GM23338 (cell line): ENCODE measurements at regions not wholly inside any gene's neighbourhood (a gene's known extent, or its start where the extent isn't known, plus 50 kb on each side); places are given as distances from the start of the nearest gene placed in this dataset.

ENCODE experiments used
- ATAC-seq: fragments of 200-7000 bp; cut with Tn5 transposase; 3 replicates; pipeline ENCODE4 v1.9.1; 2020
- DNase-seq: peaks from one replicate; pipeline ENCODE4 v3.0.0-alpha.2; 2015; ENCODE audit warnings: low spot score
- H2AFZ ChIP-seq: fragments of 200-600 bp; sonication (generic); 2 replicates; pipeline ENCODE4 v1.8.0; 2016; ENCODE audit warnings: antibody characterized with exemption, mild to moderate bottlenecking, moderate library complexity
- H3F3A ChIP-seq: fragments of 200-600 bp; sonication (generic); replicated peaks from 2 replicates; pipeline ENCODE4 v1.8.0; 2017; ENCODE audit warnings: antibody characterized with exemption, mixed run types, low read depth
- H3K27ac ChIP-seq: fragments of 200-600 bp; sonication (generic); 2 replicates; pipeline ENCODE4 v1.6.1; 2016; ENCODE audit warnings: low read depth
- H3K27me3 ChIP-seq: fragments of 200-600 bp; sonication (generic); 2 replicates; pipeline ENCODE4 v1.8.0; 2016; ENCODE audit warnings: mild to moderate bottlenecking, mixed run types, moderate library complexity; ENCODE audit not compliant: insufficient read depth
- H3K36me3 ChIP-seq: fragments of 200-600 bp; sonication (generic); 2 replicates; pipeline ENCODE4 v1.8.0; 2016; ENCODE audit warnings: mild to moderate bottlenecking; ENCODE audit not compliant: insufficient read depth
- H3K4me1 ChIP-seq: fragments of 200-600 bp; sonication (generic); 2 replicates; pipeline ENCODE4 v1.8.0; 2016; ENCODE audit warnings: mild to moderate bottlenecking, moderate library complexity; ENCODE audit not compliant: insufficient read depth
- H3K4me2 ChIP-seq: fragments of 200-600 bp; sonication (generic); 2 replicates; pipeline ENCODE4 v1.7.1; 2017; ENCODE audit warnings: mixed run types
- H3K4me3 ChIP-seq: fragments of 200-600 bp; sonication (generic); 2 replicates; pipeline ENCODE4 v1.6.1; 2016; ENCODE audit warnings: mixed run types
- H3K79me2 ChIP-seq: fragments of 200-600 bp; sonication (generic); replicated peaks from 2 replicates; pipeline ENCODE4 v1.8.0; 2017; ENCODE audit warnings: mild to moderate bottlenecking; ENCODE audit not compliant: insufficient read depth
- H3K9me2 ChIP-seq: fragments of 200-600 bp; sonication (generic); 2 replicates; pipeline ENCODE4 v1.8.0; 2017; ENCODE audit not compliant: insufficient read depth
- H4K20me1 ChIP-seq: fragments of 200-600 bp; sonication (generic); replicated peaks from 2 replicates; pipeline ENCODE4 v1.8.0; 2017; ENCODE audit warnings: mild to moderate bottlenecking; ENCODE audit not compliant: insufficient read depth
- H3K27ac Mint-ChIP-seq: 2 replicates; pipeline ENCODE4 v1.8.0; 2020; ENCODE audit warnings: inconsistent platforms, mild to moderate bottlenecking, moderate library complexity, mixed read lengths
- H3K27me3 Mint-ChIP-seq: 3 replicates; pipeline ENCODE4 v1.8.0; 2022; ENCODE audit warnings: low read depth, mild to moderate bottlenecking, moderate library complexity, mixed read lengths, inconsistent platforms; ENCODE audit not compliant: insufficient read depth, poor library complexity
- H3K36me3 Mint-ChIP-seq: 3 replicates; pipeline ENCODE4 v1.8.0; 2021; ENCODE audit warnings: low read depth, mild to moderate bottlenecking, inconsistent platforms, moderate library complexity, mixed read lengths
- H3K4me1 Mint-ChIP-seq: 3 replicates; pipeline ENCODE4 v1.8.0; 2020; ENCODE audit warnings: mild to moderate bottlenecking, inconsistent platforms, mixed read lengths
- H3K4me3 Mint-ChIP-seq: 3 replicates; pipeline ENCODE4 v1.8.0; 2021; ENCODE audit warnings: moderate library complexity, mild to moderate bottlenecking, inconsistent platforms, mixed read lengths
- H3K9me3 Mint-ChIP-seq: 3 replicates; pipeline ENCODE4 v1.8.0; 2020; ENCODE audit warnings: moderate library complexity, mild to moderate bottlenecking, inconsistent platforms, mixed read lengths
- CREB1 ChIP-seq: fragments of 250-450 bp; sonication (Bioruptor Pico); IDR thresholded peaks from 2 replicates; pipeline ENCODE4 v1.5.0; 2020; ENCODE audit warnings: low read depth, mild to moderate bottlenecking, moderate library complexity
- CTCF ChIP-seq, 2 experiments: fragments of 200-600 bp in 1 of 2; sonication (generic) in 1 of 2; conservative IDR thresholded peaks; 2 replicates each; pipeline versions ENCODE4 v1.5.1 to v1.6.1; 2016 to 2017; ENCODE audit warnings: antibody characterized with exemption in 2 of 2, low read depth in 2 of 2, mild to moderate bottlenecking in 2 of 2, moderate library complexity in 1 of 2
- NANOG ChIP-seq: IDR thresholded peaks from 2 replicates; pipeline ENCODE4 v1.6.1; 2016; ENCODE audit warnings: antibody characterized with exemption, borderline replicate concordance
- POLR2AphosphoS5 ChIP-seq: IDR thresholded peaks from 2 replicates; pipeline ENCODE4 v1.6.1; 2016; ENCODE audit warnings: antibody characterized with exemption, low read depth
- STAT1 ChIP-seq: IDR thresholded peaks from one replicate; pipeline ENCODE4 v1.6.1; 2016; ENCODE audit warnings: antibody characterized with exemption; ENCODE audit not compliant: unreplicated experiment
- ZNF114 ChIP-seq: fragments of 250-450 bp; sonication (Bioruptor Pico); IDR thresholded peaks from 2 replicates; pipeline ENCODE4 v1.5.0; 2020; ENCODE audit warnings: mild to moderate bottlenecking, moderate library complexity
- TF ChIP-seq, protein P1 (sequence below): IDR thresholded peaks from 2 replicates; pipeline ENCODE4 v1.6.1; 2016; ENCODE audit warnings: antibody characterized with exemption
- TF ChIP-seq, protein P2 (sequence below): fragments of 250-450 bp; sonication (Bioruptor Pico); IDR thresholded peaks from 2 replicates; pipeline ENCODE4 v1.5.0; 2020; ENCODE audit warnings: mild to moderate bottlenecking, moderate library complexity

DNA sequence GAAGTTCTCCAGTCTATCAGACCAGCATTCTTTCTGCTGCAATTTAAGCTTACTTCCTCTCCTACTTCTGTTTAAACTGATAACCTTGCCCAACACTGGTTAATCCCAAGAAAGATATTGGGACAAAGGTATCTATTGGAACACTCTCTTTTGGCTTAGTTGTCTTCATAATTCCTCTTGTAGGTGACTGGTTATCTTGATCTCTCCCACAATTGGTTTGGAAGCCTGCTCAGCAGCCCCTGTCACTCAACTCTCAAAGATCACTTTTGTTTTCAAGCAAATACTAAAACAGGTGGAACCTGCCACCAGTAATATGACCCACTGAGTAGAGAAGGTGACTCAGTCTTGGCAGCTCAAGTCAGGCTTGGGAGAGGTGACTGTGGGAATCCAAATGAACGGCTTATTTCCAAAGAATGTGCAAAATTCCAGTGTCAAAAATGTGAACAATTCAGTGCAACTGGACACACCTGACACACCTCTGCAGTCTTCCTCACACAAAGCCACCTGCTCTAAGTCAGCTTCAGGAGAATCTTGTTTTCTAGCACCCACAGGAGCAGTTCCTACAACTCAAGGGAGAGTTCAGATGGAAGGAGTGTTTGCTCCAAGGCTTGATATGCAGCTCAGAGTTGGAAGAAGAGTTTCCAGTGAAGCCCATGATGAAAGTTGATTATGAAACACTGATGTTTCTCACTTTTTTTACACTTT is 83.2 kb upstream of the SLC38A2 start (continued):
- TF ChIP-seq CTCF (conservative IDR thresholded peaks at IDR 0.05; ENCODE audit: low read depth in 2 of 2) = no peak
- TF ChIP-seq NANOG = no peak
- no peak for TF ChIP-seq POLR2AphosphoS5
- TF ChIP-seq ZNF114 (CRISPR knock-in tag) = no peak
- no peak for TF ChIP-seq CREB1
- TF ChIP-seq, protein P1, sequence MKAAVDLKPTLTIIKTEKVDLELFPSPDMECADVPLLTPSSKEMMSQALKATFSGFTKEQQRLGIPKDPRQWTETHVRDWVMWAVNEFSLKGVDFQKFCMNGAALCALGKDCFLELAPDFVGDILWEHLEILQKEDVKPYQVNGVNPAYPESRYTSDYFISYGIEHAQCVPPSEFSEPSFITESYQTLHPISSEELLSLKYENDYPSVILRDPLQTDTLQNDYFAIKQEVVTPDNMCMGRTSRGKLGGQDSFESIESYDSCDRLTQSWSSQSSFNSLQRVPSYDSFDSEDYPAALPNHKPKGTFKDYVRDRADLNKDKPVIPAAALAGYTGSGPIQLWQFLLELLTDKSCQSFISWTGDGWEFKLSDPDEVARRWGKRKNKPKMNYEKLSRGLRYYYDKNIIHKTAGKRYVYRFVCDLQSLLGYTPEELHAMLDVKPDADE = no peak

GRCh38 chr12:46454981-46455380 is 82.4 kb upstream of the SLC38A2 start:
- H2AFZ ChIP-seq = no peak overlapping the region
- H4K20me1 ChIP-seq = no peaks in the 10 kb centered on the region
- H3K4me1 ChIP-seq = peaks cover 34% of the 10 kb centered on the region
- Mint-ChIP-seq H3K27ac (no peak overlapping the region), H3K9me3 (no peaks in the 10 kb centered on the region), H3K27me3 (peaks cover 6% of the 10 kb centered on the region), H3K4me1 (peaks cover 53% of the 10 kb centered on the region), H3K4me3 (no peak overlapping the region), H3K36me3 (no peaks in the 10 kb centered on the region)
- no peaks in the 10 kb centered on the region for H3K79me2 ChIP-seq
- no peaks in the 10 kb centered on the region; the same call in 1 of the 2 replicates for H3K9me2 ChIP-seq
- H3K4me2 ChIP-seq = 0 out of 2 replicates have a peak overlapping the region, but pooled peaks have one; percentile 30
- TF ChIP-seq ZNF114 (CRISPR knock-in tag) (no peak), CTCF (conservative IDR thresholded peaks at IDR 0.05; ENCODE audit: low read depth in 2 of 2) (no peak), STAT1 (no peak)
- TF ChIP-seq, protein P2, sequence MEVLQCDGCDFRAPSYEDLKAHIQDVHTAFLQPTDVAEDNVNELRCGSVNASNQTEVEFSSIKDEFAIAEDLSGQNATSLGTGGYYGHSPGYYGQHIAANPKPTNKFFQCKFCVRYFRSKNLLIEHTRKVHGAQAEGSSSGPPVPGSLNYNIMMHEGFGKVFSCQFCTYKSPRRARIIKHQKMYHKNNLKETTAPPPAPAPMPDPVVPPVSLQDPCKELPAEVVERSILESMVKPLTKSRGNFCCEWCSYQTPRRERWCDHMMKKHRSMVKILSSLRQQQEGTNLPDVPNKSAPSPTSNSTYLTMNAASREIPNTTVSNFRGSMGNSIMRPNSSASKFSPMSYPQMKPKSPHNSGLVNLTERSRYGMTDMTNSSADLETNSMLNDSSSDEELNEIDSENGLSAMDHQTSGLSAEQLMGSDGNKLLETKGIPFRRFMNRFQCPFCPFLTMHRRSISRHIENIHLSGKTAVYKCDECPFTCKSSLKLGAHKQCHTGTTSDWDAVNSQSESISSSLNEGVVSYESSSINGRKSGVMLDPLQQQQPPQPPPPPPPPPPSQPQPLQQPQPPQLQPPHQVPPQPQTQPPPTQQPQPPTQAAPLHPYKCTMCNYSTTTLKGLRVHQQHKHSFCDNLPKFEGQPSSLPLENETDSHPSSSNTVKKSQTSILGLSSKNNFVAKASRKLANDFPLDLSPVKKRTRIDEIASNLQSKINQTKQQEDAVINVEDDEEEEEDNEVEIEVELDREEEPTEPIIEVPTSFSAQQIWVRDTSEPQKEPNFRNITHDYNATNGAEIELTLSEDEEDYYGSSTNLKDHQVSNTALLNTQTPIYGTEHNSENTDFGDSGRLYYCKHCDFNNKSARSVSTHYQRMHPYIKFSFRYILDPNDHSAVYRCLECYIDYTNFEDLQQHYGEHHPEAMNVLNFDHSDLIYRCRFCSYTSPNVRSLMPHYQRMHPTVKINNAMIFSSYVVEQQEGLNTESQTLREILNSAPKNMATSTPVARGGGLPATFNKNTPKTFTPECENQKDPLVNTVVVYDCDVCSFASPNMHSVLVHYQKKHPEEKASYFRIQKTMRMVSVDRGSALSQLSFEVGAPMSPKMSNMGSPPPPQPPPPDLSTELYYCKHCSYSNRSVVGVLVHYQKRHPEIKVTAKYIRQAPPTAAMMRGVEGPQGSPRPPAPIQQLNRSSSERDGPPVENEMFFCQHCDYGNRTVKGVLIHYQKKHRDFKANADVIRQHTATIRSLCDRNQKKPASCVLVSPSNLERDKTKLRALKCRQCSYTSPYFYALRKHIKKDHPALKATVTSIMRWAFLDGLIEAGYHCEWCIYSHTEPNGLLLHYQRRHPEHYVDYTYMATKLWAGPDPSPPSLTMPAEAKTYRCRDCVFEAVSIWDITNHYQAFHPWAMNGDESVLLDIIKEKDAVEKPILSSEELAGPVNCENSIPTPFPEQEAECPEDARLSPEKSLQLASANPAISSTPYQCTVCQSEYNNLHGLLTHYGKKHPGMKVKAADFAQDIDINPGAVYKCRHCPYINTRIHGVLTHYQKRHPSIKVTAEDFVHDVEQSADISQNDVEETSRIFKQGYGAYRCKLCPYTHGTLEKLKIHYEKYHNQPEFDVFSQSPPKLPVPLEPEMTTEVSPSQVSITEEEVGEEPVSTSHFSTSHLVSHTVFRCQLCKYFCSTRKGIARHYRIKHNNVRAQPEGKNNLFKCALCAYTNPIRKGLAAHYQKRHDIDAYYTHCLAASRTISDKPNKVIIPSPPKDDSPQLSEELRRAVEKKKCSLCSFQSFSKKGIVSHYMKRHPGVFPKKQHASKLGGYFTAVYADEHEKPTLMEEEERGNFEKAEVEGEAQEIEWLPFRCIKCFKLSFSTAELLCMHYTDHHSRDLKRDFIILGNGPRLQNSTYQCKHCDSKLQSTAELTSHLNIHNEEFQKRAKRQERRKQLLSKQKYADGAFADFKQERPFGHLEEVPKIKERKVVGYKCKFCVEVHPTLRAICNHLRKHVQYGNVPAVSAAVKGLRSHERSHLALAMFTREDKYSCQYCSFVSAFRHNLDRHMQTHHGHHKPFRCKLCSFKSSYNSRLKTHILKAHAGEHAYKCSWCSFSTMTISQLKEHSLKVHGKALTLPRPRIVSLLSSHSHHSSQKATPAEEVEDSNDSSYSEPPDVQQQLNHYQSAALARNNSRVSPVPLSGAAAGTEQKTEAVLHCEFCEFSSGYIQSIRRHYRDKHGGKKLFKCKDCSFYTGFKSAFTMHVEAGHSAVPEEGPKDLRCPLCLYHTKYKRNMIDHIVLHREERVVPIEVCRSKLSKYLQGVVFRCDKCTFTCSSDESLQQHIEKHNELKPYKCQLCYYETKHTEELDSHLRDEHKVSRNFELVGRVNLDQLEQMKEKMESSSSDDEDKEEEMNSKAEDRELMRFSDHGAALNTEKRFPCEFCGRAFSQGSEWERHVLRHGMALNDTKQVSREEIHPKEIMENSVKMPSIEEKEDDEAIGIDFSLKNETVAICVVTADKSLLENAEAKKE (CRISPR knock-in tag) = no peak
- no peaks in the 10 kb centered on the region for H3K27me3 ChIP-seq
- H3K27ac ChIP-seq = no peak overlapping the region
- no peak for ATAC-seq
- no peak overlapping the region for H3K4me3 ChIP-seq
- H3F3A ChIP-seq = no peaks in the 10 kb centered on the region
- no peak for DNase-seq
- no peaks in the 10 kb centered on the region for H3K36me3 ChIP-seq
